Putamen (tissue), 1 donor: ENCODE measurements at regions not wholly inside any gene's neighbourhood (a gene's known extent, or its start where the extent isn't known, plus 50 kb on each side); places are given as distances from the start of the nearest gene placed in this dataset.
A peak's percentile ranks its signal among the peaks of the same experiment; 100 is the strongest.

Experiments used
- DNase-seq: peaks from one replicate; pipeline ENCODE4 v3.0.0-alpha.2; 2016; ENCODE audit warnings: low spot score

GRCh38 chr11:95346265-95346664 lies 115.3 kb upstream of the SESN3 start:
- no peak for DNase-seq

- DNase-seq = no peak
Observed at GRCh38 chr11:95345651-95346050, 114.6 kb upstream of the SESN3 start.

- DNase-seq = no peak
Observed at GRCh38 chr11:95344932-95345642, 114.1 kb upstream of the SESN3 start.

- DNase-seq = no peak
Observed at GRCh38 chr11:95341221-95341620, 110.2 kb upstream of the SESN3 start.

GRCh38 chr11:95339086-95339901 lies 108.3 kb upstream of the SESN3 start:
- DNase-seq = no peak

- peak; percentile 50 for DNase-seq
Observed at GRCh38 chr11:95338430-95338991, 107.5 kb upstream of the SESN3 start.

- DNase-seq = no peak
Observed at GRCh38 chr11:95337972-95338429, 107.0 kb upstream of the SESN3 start.

GRCh38 chr11:95337175-95337957 lies 106.4 kb upstream of the SESN3 start:
- DNase-seq = peak; percentile 71

- no peak for DNase-seq
Observed at GRCh38 chr11:95335989-95336388, 105.0 kb upstream of the SESN3 start.

- DNase-seq = no peak
Observed at GRCh38 chr11:95331161-95331560, 100.2 kb upstream of the SESN3 start.

- no peak for DNase-seq
Observed at GRCh38 chr11:95330302-95330701, 99.3 kb upstream of the SESN3 start.

- DNase-seq = no peak
Observed at GRCh38 chr11:95327273-95327948, 96.4 kb upstream of the SESN3 start.

- DNase-seq = no peak
Observed at GRCh38 chr11:95325777-95326258, 94.8 kb upstream of the SESN3 start.

GRCh38 chr11:95324826-95325225 lies 93.8 kb upstream of the SESN3 start:
- DNase-seq = no peak

GRCh38 chr11:95322539-95322938 lies 91.5 kb upstream of the SESN3 start:
- DNase-seq = no peak

- no peak for DNase-seq
Observed at GRCh38 chr11:95318498-95318897, 87.5 kb upstream of the SESN3 start.

GRCh38 chr11:95308512-95309035 lies 77.6 kb upstream of the SESN3 start:
- DNase-seq = no peak

- no peak for DNase-seq
Observed at GRCh38 chr11:95307286-95307685, 76.3 kb upstream of the SESN3 start.

GRCh38 chr11:95306801-95307200 lies 75.8 kb upstream of the SESN3 start:
- DNase-seq = no peak

GRCh38 chr11:95306123-95306522 lies 75.1 kb upstream of the SESN3 start:
- no peak for DNase-seq

- no peak for DNase-seq
Observed at GRCh38 chr11:95305705-95306104, 74.7 kb upstream of the SESN3 start.
